Fibroblast of gingiva (primary cell): ENCODE measurements at regions not wholly inside any gene's neighbourhood (a gene's known extent, or its start where the extent isn't known, plus 50 kb on each side); places are given as distances from the start of the nearest gene placed in this dataset.
A peak's percentile ranks its signal among the peaks of the same experiment; 100 is the strongest.

ENCODE experiments used
- DNase-seq: peaks from one replicate; pipeline ENCODE4 v3.0.0-alpha.2; 2011; ENCODE audit warnings: low read depth

DNA sequence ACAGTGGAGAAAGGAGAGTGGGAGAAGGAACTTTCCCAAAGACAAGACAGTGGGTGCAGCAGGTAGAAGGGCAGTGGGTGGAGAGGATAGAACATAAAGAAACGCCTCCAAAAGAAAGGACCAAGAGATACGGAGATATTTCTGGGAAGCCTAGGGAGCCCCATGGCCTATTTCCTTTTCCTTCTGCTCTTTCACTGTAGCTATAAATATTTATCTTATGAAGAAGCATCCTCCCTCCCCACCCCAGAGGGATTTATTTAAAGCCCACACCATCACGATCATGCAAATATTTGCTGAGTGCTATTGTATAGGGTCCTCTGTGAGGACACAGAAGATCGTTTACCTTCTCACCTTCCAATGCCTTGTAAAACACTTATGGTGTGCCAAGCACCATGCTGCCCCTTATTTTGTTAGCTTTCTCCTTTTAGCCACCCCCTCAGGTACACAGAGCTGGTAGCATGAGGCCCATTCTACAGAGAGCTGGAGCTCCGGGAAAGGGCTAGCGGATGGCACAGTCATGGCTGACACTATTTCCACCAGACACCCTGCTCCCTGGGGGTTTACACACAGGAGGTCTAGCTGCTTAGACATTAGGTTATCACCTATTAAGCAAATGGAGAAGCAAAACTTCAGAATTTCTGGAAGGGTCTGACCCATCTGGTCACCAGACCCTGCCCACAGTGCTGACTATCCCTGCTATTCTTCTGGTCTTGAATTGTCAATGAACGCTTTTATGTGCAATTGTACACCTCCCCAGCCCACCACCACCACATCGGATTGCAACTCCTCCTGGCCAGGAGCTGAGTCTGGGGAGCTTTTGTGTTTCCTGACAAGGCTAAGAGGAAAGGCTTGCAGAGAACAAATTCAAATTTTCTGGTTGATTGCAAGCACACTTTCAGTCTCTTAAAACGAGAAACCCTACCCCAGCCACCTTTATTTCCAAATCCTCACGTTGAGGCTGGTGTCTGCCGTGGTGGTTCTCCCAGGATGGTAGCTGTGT, 91.8 kb upstream of the KLF7 start:
- no peak for DNase-seq

DNA sequence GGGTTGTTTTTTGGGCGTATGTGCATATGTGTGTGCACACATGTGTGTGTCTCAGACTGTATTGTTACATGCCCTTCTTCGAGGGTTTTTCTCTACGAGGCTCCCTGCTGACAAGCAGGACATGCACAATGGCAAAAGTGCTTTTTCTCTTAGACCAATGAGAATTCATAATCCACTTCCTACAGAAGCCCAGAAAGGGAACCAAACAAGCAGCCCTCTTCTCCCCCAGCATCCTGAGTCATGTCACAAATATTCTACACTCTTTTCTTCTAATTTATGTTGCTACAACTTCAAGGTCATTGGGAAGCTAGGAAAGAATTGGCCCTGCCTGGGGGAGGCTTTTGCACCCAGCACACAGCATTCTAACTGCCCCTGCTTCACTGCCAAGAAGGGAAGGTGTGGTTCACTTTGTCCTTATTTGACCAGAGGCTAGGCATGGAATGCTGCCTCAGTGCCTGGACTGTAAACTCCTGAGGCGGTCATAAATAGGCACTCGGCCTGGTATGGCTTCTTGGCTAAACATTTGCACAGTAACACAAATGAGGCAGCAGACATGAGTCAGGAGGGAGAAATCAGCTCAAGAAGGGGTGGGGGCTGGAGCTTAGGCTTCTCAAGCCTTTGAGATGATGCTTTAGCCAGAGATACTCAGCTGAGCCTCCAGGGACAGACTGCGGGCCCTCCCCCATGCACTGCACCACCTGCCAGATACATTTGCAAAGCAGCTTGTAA, 92.7 kb upstream of the KLF7 start:
- DNase-seq: peak; percentile 98

DNA sequence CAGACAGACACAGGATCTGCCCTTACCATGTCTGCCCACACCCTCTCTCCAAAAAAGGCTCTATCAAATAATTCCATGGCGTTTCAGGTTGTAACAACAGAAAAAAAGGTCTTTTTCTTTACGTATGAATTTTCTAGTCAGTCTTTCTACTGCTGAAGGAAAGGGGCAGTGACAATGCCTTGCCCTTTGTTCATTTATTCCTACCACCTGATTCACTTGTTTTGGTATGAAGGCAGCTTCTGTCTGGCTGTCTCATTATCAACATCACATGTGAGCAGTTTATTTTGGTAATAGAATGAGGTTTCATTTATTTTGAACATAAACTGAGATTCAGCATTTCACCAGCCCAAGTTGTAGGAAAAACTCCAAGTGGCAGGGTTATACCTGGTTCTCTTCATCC, 94.3 kb upstream of the KLF7 start:
- DNase-seq: no peak

DNA sequence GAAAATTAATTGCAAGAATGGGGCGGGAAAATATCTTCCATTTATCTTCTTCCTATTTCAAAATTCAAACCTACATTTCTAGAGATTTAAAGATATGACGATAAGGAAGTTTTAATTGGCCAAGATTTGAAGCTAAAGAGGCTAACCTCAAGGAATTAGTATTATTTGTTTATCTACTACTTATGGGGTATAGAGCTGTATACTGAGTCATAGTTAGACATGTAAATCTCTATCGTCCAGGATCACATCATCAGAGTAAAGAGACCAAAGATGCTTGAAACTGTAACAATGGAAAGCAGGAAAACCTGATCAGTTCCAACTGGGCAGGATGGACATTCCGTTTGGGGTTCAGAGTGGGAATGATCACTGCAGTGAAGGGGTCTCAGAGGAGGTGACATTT, 95.2 kb upstream of the KLF7 start:
- no peak for DNase-seq

DNA sequence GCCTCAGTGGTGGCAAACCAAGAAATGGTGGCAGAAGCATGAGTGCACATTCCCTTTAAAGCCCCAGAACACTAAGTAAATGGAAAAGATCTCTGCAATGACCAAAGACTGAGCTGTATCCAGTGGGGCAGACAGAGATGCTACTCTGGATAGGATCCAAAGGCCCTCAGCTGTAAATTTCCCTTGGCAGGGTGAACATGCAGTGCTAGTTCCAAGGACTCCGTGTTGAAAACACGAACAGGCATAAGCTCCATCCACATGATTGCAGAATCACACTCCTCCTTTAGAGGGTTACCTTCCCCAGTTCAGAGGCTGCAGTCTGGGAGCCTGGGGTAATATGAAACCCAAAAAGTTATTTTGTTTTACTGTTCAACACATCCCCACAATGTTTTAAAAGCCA, 98.6 kb upstream of the KLF7 start:
- no peak for DNase-seq

DNA sequence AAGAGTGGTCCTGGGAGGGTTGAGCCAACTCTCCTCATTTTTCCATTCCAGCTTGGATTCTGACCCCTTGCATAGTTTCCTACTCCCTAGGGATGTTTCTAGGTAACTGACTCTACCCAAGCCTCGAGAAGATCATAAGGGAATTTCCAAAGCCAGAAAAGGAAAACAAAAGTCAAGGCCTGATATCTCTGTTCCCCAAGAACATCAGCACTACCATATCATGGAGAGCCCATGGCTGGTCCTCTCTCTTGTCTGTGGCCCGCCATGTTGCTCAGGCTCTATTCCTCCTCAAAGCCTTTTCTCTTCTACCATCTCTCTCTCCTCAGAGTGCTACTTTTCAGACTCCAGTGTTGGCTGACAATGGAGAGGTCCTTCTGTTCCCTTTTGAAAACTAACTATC, 99.6 kb upstream of the KLF7 start:
- no peak for DNase-seq

DNA sequence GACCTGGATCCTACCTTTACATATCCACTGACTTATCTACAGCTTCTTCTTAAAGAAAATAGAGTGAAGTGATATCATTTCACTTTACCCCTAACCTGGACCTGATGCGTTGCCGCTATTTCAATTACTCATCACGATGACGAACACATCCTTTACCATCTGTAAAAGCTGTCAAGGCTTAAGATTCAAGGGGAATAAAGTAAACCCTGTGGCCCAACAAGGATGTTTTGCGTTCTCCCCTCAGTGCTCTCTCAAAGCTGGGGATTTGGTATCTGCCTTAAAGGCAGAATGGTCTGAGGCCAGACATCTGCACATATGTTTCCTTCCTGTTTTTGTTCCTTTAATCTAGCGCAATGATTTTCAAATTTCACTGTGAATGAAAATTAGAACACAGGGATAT, 100.1 kb upstream of the KLF7 start:
- no peak for DNase-seq

DNA sequence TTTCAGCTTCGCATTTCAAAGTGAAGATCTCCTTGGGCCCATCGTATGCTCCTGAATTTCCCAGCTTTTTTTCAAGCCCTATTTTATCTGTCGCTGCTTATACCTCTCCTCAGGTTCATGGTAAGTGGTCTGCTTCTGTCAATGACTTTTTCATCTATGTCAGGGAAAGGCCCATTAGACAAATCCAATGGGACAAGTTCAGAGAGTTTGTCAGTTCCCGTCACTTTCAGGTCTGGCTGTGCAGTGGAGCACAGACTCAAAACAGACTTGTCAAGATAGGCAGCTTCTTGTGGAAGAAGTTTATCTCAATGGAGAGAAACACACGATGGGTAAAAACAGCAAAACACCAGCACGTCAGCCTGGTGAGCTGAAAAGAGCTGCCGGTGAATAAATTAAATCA, 100.9 kb upstream of the KLF7 start:
- DNase-seq: no peak

DNA sequence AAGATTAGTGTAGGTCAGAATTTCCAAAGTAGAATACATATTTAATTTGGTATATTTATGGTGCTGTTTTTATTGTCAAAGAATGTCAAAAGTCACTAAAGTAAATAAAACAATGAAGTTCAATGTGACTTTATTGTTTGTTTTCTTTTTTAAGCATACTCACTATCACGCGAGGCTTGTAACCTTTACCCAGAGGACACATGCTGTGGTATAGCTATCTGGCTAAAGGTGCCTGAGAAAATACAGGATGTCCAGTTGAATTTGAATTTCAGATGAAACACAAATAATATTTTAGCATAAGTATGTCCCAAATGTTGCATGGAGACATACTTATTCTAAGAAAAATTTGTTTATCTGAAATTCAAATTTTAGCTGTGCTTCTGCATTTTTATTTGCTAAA, 103.3 kb upstream of the KLF7 start:
- DNase-seq: no peak

DNA sequence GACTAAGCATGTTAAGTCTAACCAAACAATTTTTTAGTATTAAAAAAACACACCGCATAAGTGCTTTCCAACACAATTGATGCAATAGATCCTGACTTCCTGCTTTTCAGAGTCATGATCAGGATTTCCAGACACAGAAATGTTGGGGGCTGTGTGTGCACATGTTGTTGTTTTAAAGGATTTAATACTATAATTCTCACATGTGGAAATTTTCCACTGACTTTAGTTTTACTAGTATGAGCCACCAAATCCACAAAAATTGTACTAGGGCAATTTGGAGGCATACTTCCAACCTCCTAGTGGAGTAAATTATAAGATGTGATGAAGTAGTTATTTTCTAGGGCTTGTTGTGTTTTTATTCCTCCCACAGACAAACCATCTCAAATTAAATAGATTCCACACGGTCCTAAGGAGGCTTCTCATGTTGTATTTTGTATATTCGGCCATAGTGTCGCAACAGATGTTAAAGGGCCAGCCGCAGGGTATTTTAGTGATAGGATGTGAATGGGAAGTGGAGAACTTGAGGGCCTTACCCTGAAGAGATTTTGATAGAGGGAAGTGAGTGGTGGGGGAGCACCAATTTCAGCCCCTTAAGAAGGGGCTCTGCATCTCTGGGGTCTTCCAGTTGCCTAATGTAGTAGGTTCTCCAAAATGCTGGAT, 108.9 kb upstream of the KLF7 start:
- DNase-seq: peak; percentile 70

DNA sequence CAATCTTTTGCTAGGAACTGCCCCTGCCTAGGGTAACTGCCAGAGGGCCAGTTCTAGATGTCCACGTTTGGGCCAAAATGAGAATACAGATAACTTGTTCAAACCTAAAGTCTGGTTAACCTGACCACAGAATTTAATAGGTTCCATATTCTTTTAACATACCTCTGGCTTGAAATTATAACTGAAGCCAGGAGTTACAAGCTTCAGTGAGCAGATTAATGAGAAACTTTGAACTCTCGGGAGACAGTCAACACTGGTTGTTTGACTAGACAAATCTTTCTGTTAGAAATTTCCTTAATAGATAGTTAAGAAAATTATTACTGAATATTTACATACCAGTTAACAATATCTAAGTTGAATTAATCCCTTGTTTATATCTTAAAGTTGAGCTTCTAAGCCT, 110.0 kb upstream of the KLF7 start:
- no peak for DNase-seq

DNA sequence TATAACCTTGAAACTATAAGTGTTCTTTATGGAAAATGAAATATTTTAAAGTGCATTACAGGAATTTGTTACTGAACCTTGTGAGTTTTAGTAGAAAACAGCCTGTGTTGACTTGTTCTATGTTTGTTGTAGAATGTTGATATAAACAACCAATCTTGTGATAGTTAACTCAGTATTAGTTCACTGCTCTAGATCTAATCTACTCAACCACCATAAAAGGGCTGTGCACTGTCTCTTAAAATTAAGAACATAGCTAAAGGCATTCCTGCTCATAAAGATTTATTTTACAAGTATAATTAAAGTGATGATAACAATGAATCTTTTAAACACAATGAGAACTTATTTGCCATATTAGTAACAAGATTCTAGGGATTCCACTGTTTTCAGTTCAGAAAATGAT, 110.5 kb upstream of the KLF7 start:
- no peak for DNase-seq

DNA sequence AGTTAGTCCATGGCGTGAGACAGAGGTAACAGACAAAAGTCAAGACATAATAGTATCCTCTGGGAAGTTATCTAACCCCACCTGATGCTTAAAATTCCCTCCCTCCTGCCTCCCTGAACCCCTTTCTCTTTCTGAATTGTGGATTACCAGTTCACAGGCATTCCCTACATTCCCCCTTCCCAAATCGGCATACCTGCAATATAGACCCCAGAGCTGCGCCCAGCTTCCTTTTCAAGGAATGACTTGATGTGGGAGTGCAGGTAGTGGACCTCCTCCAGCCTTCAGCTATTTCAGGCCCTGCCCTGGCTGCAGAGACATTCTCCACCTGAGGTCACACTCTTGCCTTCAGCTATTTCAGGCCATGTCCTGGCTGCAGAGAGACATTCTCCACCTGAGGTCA, 111.1 kb upstream of the KLF7 start:
- no peak for DNase-seq

DNA sequence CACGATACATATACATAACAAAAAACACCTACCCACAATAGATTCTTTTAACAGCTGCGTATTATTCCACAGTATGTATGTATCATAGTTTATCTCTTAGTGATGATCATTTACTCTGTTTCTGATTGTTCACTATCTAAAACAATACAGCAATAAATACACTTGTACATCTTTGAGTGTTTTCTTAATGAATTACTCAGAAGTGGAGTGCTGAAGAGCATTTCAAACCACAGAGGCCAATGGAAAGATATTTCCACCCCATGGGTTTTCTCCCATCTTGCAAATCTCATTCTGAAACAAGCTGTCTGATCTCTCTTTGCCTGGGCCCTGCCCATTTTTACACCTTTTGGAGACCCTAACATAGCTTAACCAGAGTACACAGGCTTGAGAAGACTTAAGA, 113.8 kb upstream of the KLF7 start:
- DNase-seq: no peak

DNA sequence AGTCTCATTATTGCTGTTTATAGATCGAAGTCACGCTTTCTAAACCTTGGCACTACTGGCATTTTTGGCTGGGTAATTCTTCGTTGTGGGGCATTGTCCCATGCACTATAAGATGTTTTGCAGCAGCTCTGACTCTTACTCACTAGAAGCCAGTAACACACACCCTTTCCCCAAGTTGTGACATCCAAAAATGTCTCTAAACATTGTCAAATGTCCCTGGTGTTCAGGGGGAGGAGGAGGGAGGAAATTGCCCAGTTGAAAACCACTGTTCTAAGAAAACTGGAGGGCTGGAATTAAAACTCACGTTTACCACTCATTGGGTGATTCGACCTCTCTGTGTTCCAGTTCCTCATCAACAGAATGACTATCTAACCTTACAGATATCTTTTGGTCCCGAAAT, 115.7 kb upstream of the KLF7 start:
- no peak for DNase-seq

DNA sequence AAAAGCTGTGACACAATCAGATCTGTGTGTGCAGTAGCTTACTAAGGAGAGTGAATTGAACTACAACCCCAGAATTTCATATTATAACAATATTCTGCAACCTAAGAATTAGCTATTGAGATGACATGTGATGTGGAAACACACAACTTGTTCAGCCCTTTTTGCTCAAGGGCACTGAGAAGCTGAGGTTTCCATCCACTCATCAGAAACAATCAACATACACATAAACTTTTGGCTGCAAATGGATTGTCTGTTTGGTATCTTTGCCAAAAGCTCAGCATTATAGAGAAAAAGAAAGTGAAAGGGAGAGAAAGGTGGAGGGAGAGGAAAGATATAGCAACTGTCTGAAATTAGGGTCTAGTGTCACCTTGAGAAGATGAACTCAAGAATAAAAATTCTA, 117.2 kb upstream of the KLF7 start:
- DNase-seq: peak; percentile 36

DNA sequence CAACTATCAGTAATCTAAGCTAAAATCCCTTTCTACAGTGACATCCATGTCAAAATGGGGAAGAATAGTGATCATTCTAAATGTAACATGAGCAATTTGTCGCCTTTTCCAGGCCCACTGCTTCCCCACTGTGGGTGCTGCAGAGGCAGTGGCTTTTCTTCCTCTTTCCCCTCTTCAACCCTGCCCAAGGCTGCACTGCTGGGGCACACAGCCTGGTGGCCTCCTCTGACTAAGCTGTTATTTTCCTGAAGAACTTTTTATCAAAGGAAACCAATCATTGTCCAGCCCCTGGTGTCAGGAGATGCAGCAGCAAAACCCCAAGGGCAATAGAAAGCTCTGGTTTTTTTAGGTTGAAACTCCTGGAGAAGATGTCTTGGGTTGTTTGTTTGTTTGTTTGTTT, 117.6 kb upstream of the KLF7 start:
- DNase-seq: no peak

DNA sequence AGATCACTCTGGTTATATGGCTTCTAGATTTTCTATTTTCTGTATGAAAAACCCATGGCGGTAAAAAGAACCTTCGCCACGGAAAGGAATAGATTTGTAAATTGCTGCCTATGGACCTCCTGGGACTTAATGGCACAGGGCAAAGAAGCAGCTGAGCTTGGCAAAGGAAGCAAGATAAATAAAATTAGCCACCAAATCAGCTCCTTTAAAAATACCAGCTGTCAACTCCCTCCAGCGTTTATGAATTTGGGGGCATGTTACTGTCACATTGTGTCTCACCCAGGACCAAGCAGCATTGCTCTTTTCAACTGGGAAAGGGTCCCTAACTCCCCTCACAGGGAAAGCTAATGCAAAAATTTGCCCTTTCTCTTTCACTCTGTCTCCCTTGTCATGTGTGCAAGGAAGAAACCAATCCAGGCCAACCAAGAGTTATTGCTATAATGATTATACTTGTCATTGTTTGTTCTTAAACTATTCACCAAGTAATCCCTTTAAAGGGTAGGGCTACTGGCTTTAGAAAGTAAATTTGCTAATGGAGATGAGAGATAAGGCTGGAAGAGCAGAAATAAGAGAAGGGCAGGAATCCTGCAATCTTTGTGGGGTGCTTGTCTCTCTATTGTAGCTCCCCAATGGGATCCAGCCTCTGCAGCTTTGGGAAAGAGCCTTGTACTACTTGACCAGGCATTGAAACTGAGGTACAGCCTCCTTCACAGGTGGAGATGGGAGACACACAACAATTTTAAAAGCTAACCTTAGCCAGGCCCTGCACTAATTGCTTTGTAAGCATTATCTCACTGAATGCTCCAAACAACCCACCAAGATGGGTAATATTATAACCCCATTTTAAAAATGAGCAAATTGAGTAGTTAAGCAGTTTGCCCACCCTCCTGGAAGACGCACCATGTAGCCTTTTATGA, 119.1 kb upstream of the KLF7 start:
- no peak for DNase-seq

DNA sequence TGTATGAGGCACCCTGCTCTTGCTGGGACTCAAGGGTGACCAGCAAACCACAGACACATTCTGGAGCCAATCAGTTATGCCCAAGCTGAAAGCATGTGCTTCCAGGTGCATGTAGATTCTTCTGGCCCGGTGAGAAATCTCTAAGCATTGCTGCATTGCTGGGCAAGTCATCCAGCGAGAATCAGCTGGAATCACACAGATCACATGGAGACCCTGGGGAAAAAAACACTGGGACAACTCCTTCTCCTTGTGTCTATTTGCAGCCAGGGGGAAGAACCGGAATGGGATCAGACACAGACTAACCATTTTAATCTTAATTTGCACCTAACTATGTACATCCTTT, 119.7 kb upstream of the KLF7 start:
- no peak for DNase-seq

DNA sequence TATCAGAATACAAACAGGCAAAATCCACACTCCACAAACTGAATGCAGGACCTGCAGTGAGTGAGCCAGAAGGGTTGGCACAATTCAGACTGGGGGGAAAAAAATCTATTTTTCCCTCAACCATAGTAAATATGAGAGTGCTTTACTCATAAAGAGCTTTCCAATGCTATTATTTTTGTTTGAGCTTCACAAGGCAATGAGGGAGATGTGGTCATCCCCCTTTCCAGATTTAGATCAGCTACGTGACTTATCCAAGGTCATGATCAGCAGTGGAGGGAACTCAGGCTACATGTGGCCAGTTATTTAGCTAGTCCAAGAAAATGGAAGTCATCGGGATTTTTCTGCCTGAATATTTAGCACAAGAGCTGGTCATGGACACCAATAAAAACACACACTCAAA, 120.4 kb upstream of the KLF7 start:
- DNase-seq: no peak

DNA sequence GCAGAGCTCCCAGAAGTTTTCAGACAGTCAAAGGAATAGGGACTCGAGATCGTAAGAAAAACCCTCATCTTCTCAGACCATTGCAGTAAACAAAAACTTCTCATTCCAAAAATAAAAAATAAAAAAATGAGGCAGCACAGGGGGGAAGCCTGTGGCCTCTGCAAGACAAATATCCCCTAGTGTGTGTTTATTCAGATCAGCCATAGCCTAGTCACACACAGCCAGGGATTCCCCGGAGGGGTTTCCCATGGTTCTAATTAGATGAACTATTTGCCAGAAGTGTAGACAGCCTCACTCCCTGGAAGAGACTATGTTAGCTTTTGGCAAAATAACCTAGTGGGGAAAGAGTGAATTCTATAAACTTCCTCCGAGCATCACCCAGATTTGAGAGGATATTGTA, 122.9 kb upstream of the KLF7 start:
- DNase-seq: no peak
